Right lobe of liver (tissue), 6 donors: ENCODE measurements at regions not wholly inside any gene's neighbourhood (a gene's known extent, or its start where the extent isn't known, plus 50 kb on each side); places are given as distances from the start of the nearest gene placed in this dataset.
A peak's percentile ranks its signal among the peaks of the same experiment; 100 is the strongest.

Experiments
- ATAC-seq, 4 donors: fragments of 200-7000 bp; cut with Tn5 transposase; one replicate each; pipeline ENCODE4 v1.9.1; 2020; ENCODE audit warnings: mild to moderate bottlenecking in 4 of 4, moderate library complexity in 4 of 4
- DNase-seq, 3 donors: peaks; one replicate each; pipeline ENCODE4 v3.0.0-alpha.2; 2020
- H3K27ac ChIP-seq, 3 donors: fragments of 200-600 bp; one replicate each; pipeline ENCODE4 v1.8.0; 2022
- H3K27me3 ChIP-seq, 2 donors: fragments of 200-600 bp; one replicate each; pipeline ENCODE4 v1.8.0; 2022
- H3K36me3 ChIP-seq, 4 donors: fragments of 200-600 bp; sonication (generic) in 1 of 4; one replicate each; pipeline versions ENCODE4 v1.5.1 to v1.8.0; 2017 to 2022; ENCODE audit warnings: control low read depth in 1 of 4
- H3K4me1 ChIP-seq, 4 donors: fragments of 200-600 bp; sonication (generic) in 1 of 4; one replicate each; pipeline versions ENCODE4 v1.5.1 to v1.8.0; 2017 to 2022; ENCODE audit warnings: control low read depth in 1 of 4
- H3K4me3 ChIP-seq, 3 donors: fragments of 200-600 bp; one replicate each; pipeline ENCODE4 v1.8.0; 2022
- H3K9me3 ChIP-seq, 4 donors: fragments of 200-600 bp; sonication (generic) in 1 of 4; one replicate each; pipeline versions ENCODE4 v1.5.1 to v1.8.0; 2017 to 2022; ENCODE audit warnings: control low read depth in 1 of 4
- POLR2A ChIP-seq: fragments of 450-650 bp; IDR thresholded peaks from one replicate; pipeline ENCODE4 v1.6.1; 2017; ENCODE audit warnings: antibody characterized with exemption, mild to moderate bottlenecking
- WGBS: methylation state at CpG from one replicate; pipeline ENCODE4 v1.1.6; 2018; ENCODE audit warnings: low coverage, low lambda C conversion rate; ENCODE audit not compliant: insufficient coverage; ENCODE audit errors: missing lambda C conversion rate; 5-methylcytosine and 5-hydroxymethylcytosine counted together
- intact Hi-C, 2 donors: fragments of 100-400 bp; cut with DNase I; formaldehyde crosslinking; loops; one replicate each; pipeline versions ENCODE4 v1.11.2 to v1.14.1; 2022
- TF ChIP-seq, protein P1 (sequence below), 4 donors: fragments of 200-600 bp in 3 of 4; fragments of 450-650 bp in 1 of 4; IDR thresholded peaks; one replicate each; pipeline versions ENCODE4 v1.5.1 to v1.8.0; 2016 to 2022; ENCODE audit warnings: antibody characterized with exemption in 4 of 4, mild to moderate bottlenecking in 2 of 4
- donor health status: DM: no; HTN: yes; CAD: no.
- donor health status: DM: no; HTN: no; CAD: no.
- donor health status: DM: no; HTN: no; CAD: no.
- donor health status: DM: no; HTN: yes; CAD: no.
- donor health status: DM: no; HTN: yes; CAD: no.

DNA sequence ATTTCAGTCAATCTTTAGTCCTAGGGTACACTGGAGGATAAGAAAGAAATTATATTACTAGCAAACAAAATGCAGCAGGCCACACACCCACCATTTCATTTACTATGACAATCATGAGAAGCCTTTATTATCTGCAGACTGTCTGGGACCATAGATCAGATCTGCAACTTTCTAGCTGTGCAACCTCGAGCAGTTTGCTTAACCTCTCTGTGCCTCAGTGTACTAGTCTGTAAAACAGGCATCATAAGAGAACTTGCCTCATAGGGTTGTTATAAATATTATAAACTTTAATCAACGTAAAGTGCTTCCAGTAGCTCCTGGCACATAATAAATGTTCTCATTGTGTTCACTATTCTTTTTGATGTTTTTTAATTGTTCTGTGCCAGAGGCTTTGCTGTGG, 128.2 kb upstream of the C1QTNF7 start:
- 57% methylated on average over 2 of the region's 2 CpGs for WGBS
- TF ChIP-seq POLR2A = no peak
- TF ChIP-seq, protein P1, sequence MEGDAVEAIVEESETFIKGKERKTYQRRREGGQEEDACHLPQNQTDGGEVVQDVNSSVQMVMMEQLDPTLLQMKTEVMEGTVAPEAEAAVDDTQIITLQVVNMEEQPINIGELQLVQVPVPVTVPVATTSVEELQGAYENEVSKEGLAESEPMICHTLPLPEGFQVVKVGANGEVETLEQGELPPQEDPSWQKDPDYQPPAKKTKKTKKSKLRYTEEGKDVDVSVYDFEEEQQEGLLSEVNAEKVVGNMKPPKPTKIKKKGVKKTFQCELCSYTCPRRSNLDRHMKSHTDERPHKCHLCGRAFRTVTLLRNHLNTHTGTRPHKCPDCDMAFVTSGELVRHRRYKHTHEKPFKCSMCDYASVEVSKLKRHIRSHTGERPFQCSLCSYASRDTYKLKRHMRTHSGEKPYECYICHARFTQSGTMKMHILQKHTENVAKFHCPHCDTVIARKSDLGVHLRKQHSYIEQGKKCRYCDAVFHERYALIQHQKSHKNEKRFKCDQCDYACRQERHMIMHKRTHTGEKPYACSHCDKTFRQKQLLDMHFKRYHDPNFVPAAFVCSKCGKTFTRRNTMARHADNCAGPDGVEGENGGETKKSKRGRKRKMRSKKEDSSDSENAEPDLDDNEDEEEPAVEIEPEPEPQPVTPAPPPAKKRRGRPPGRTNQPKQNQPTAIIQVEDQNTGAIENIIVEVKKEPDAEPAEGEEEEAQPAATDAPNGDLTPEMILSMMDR (IDR thresholded peaks at IDR 0.05) = no peak
- intact Hi-C loops = no loop called here
- Histone ChIP-seq H3K36me3 (no peaks in the 10 kb centered on the region), H3K9me3 (no peaks in the 10 kb centered on the region), H3K4me1 (no peaks in the 10 kb centered on the region), H3K27me3 (no peaks in the 10 kb centered on the region), H3K4me3 (no peak overlapping the region), H3K27ac (no peak overlapping the region)
- no peak for DNase-seq
- ATAC-seq = no peak

GRCh38 chr4:15303052-15303641, 124.7 kb upstream of the C1QTNF7 start:
- Histone ChIP-seq H3K9me3 (no peaks in the 10 kb centered on the region), H3K27ac (no peak overlapping the region), H3K4me1 (no peaks in the 10 kb centered on the region), H3K36me3 (no peaks in the 10 kb centered on the region), H3K4me3 (no peak overlapping the region), H3K27me3 (no peaks in the 10 kb centered on the region)
- peak in 1 of 4 donors; percentile 25 for ATAC-seq
- TF ChIP-seq, protein P1 (IDR thresholded peaks at IDR 0.05) = no peak
- TF ChIP-seq POLR2A = no peak
- intact Hi-C loops = no loop called here
- WGBS = 48% methylated on average over 2 of the region's 2 CpGs
- no peak for DNase-seq

- no peak overlapping the region for H3K27ac ChIP-seq
- H3K4me1 ChIP-seq = no peaks in the 10 kb centered on the region
- 52% methylated on average over 3 of the region's 3 CpGs for WGBS
- no peaks in the 10 kb centered on the region for H3K36me3 ChIP-seq
- H3K4me3 ChIP-seq = no peak overlapping the region
- H3K9me3 ChIP-seq = no peaks in the 10 kb centered on the region
- TF ChIP-seq, protein P1 (IDR thresholded peaks at IDR 0.05) = no peak
- no peak for TF ChIP-seq POLR2A
- H3K27me3 ChIP-seq = no peaks in the 10 kb centered on the region
- no peak for DNase-seq
- intact Hi-C loops = no loop called here
- ATAC-seq = no peak
These were observed 112.9 kb upstream of the C1QTNF7 start for GRCh38 chr4:15314974-15315373.

GRCh38 chr4:15317246-15317645, 110.6 kb upstream of the C1QTNF7 start:
- no peak for ATAC-seq
- Histone ChIP-seq H3K27me3 (no peaks in the 10 kb centered on the region), H3K9me3 (no peaks in the 10 kb centered on the region), H3K36me3 (no peaks in the 10 kb centered on the region), H3K4me3 (no peak overlapping the region), H3K4me1 (no peaks in the 10 kb centered on the region), H3K27ac (no peak overlapping the region)
- intact Hi-C loops = no loop called here
- no peak for DNase-seq
- WGBS = 73% methylated on average over 3 of the region's 3 CpGs
- TF ChIP-seq, protein P1 (IDR thresholded peaks at IDR 0.05) = no peak
- no peak for TF ChIP-seq POLR2A
